Immature natural killer cell (primary cell): ENCODE measurements at regions not wholly inside any gene's neighbourhood (a gene's known extent, or its start where the extent isn't known, plus 50 kb on each side); places are given as distances from the start of the nearest gene placed in this dataset.
A peak's percentile ranks its signal among the peaks of the same experiment; 100 is the strongest.

Experiments used
- DNase-seq, 3 donors: peaks; one replicate each; pipeline ENCODE4 v3.0.0; 2022; ENCODE audit warnings: mixed read lengths in 1 of 3
- H3K27ac Mint-ChIP-seq, 6 donors: one replicate each; pipeline ENCODE4 v1.8.0; 2020; ENCODE audit warnings: mixed read lengths in 6 of 6, mild to moderate bottlenecking in 5 of 6, inconsistent platforms in 4 of 6, moderate library complexity in 3 of 6
- H3K27me3 Mint-ChIP-seq, 3 donors: one replicate each; pipeline ENCODE4 v1.8.0; 2020 to 2021; ENCODE audit warnings: low read depth in 3 of 3, mild to moderate bottlenecking in 3 of 3, mixed read lengths in 3 of 3, moderate library complexity in 3 of 3, inconsistent platforms in 1 of 3
- H3K36me3 Mint-ChIP-seq, 3 donors: one replicate each; pipeline ENCODE4 v1.8.0; 2020; ENCODE audit warnings: mixed read lengths in 3 of 3, inconsistent platforms in 2 of 3, mild to moderate bottlenecking in 2 of 3
- H3K4me1 Mint-ChIP-seq, 2 donors: one replicate each; pipeline ENCODE4 v1.8.0; 2020; ENCODE audit warnings: inconsistent platforms in 2 of 2, mild to moderate bottlenecking in 2 of 2, mixed read lengths in 2 of 2, moderate library complexity in 1 of 2
- H3K4me3 Mint-ChIP-seq, 5 donors: one replicate each; pipeline ENCODE4 v1.8.0; 2020; ENCODE audit warnings: mild to moderate bottlenecking in 5 of 5, mixed read lengths in 5 of 5, inconsistent platforms in 3 of 5, moderate library complexity in 3 of 5
- H3K9me3 Mint-ChIP-seq, 6 donors: one replicate each; pipeline ENCODE4 v1.8.0; 2020; ENCODE audit warnings: mild to moderate bottlenecking in 6 of 6, mixed read lengths in 6 of 6, inconsistent platforms in 4 of 6, moderate library complexity in 3 of 6

GRCh38 chr10:7475046-7475911 lies 64.4 kb upstream of the SFMBT2 start:
- Mint-ChIP-seq H3K9me3 (no peaks in the 10 kb centered on the region), H3K36me3 (peaks cover 0 to 4% (median 3%) of the 10 kb centered on the region in 3 donors), H3K4me3 (no peak overlapping the region), H3K27ac (no peak overlapping the region), H3K27me3 (peaks cover 0 to 2% (median 2%) of the 10 kb centered on the region in 3 donors), H3K4me1 (peaks cover 41 to 52% of the 10 kb centered on the region in 2 donors)
- DNase-seq, result no peak

GRCh38 chr10:7474388-7474787 lies 63.6 kb upstream of the SFMBT2 start:
- Mint-ChIP-seq H3K36me3 (peaks cover 0 to 4% (median 3%) of the 10 kb centered on the region in 3 donors), H3K27me3 (peaks cover 0 to 2% (median 2%) of the 10 kb centered on the region in 3 donors), H3K27ac (no peak overlapping the region), H3K4me3 (no peak overlapping the region), H3K4me1 (peaks cover 33 to 45% of the 10 kb centered on the region in 2 donors), H3K9me3 (no peaks in the 10 kb centered on the region)
- DNase-seq, result no peak

DNA sequence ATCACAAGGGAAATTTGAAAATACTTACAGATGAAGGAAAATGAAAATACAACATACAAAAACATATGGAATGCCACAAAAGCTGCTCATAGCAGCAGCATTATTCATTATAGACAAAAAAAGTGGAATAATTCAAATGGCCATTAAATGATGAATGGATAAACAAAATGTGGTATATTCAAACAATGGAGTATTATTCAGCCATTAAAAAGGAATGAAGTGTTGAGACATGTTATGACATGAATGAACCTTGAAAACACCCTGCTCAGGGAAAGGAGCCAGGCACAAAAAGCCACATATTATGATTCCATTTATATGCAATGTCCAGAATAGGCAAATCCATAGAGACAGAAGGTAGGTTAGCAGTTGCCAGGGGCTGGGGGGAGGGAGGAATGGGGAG lies 62.6 kb upstream of the SFMBT2 start:
- no peaks in the 10 kb centered on the region for H3K9me3 Mint-ChIP-seq
- DNase-seq, result no peak
- H3K27me3 Mint-ChIP-seq, result peaks cover 0 to 2% (median 2%) of the 10 kb centered on the region in 3 donors
- H3K27ac Mint-ChIP-seq, result peak overlapping the region in 2 of 6 donors; percentile 59 to 67
- peaks cover 25 to 36% of the 10 kb centered on the region in 2 donors for H3K4me1 Mint-ChIP-seq
- no peak overlapping the region for H3K4me3 Mint-ChIP-seq
- peaks cover 0 to under 1% (median under 1%) of the 10 kb centered on the region in 3 donors for H3K36me3 Mint-ChIP-seq

DNA sequence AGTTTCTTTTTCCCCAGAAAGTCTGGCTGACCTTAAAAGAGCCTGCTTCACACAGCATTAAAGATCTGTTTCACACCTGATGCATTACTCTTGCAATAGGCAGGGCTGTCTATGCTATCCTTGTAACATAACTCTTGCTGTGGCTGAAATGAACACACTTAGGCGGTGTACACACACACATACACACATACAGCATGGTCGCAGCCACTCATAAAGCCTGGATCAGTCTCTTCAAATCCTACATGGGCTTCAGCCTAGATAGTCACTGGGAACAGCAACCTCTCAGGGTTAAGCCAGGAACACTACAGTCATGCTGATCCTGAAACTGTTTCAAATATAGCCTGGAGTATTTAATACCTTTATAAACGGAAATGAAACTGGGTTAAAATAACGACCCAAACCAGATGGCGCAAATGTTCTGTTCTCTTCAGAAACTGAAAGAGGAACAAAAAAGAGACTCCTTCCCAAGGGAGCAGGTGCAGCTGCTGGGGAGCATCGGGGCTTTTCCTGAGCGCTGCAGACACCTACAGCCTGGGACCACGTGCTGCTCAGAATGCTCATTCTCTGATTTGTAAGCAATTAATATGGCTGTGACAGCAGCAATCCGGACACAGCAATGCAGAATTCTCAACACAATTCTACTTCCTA lies 61.0 kb upstream of the SFMBT2 start:
- H3K27me3 Mint-ChIP-seq, result peaks cover 0 to 4% (median 4%) of the 10 kb centered on the region in 3 donors
- DNase-seq, result peak; percentile 14 to 20 (median 15)
- H3K9me3 Mint-ChIP-seq, result no peaks in the 10 kb centered on the region
- H3K4me3 Mint-ChIP-seq, result peak overlapping the region; percentile 77 to 90 (median 83)
- H3K27ac Mint-ChIP-seq, result peak overlapping the region; percentile 58 to 82 (median 71)
- H3K4me1 Mint-ChIP-seq, result peaks cover 20 to 28% of the 10 kb centered on the region in 2 donors
- no peaks in the 10 kb centered on the region for H3K36me3 Mint-ChIP-seq

DNA sequence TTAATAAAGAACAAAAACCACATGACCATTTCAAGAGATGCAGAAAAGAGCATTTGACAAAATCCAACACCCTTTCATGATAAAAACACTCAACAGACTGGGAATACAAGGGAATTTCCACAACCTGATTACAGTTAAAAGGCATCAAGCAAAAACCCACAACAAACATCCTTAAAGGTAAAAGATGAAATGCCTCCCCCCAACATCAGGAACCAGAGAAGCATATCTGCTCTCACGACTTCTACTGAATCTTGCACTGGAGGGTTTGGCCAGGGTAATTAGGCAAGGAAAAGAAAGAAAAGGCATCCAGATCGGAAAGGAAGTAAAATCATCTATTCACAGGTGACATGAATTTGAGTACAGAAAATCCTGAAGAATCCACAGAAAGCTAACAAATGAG lies 59.5 kb upstream of the SFMBT2 start:
- peaks cover 4 to 5% (median 4%) of the 10 kb centered on the region in 3 donors for H3K27me3 Mint-ChIP-seq
- no peaks in the 10 kb centered on the region for H3K36me3 Mint-ChIP-seq
- H3K4me1 Mint-ChIP-seq, result peaks cover 20 to 28% of the 10 kb centered on the region in 2 donors
- no peak overlapping the region for H3K4me3 Mint-ChIP-seq
- no peaks in the 10 kb centered on the region for H3K9me3 Mint-ChIP-seq
- H3K27ac Mint-ChIP-seq, result peak overlapping the region in 2 of 6 donors; percentile 9 to 28
- DNase-seq, result no peak

GRCh38 chr10:7467031-7467667 lies 56.3 kb upstream of the SFMBT2 start:
- Mint-ChIP-seq H3K27me3 (peaks cover 5 to 6% (median 5%) of the 10 kb centered on the region in 3 donors), H3K27ac (no peak overlapping the region), H3K9me3 (no peaks in the 10 kb centered on the region), H3K4me3 (no peak overlapping the region), H3K36me3 (peaks cover 0 to 5% (median 0%) of the 10 kb centered on the region in 3 donors), H3K4me1 (peaks cover 13 to 18% of the 10 kb centered on the region in 2 donors)
- DNase-seq, result no peak

GRCh38 chr10:7464691-7465090 lies 53.9 kb upstream of the SFMBT2 start:
- Mint-ChIP-seq H3K36me3 (peaks cover 0 to 5% (median 0%) of the 10 kb centered on the region in 3 donors), H3K27ac (no peak overlapping the region), H3K9me3 (no peaks in the 10 kb centered on the region), H3K27me3 (peaks cover 5 to 6% (median 5%) of the 10 kb centered on the region in 3 donors), H3K4me3 (no peak overlapping the region), H3K4me1 (no peaks in the 10 kb centered on the region)
- DNase-seq, result no peak
